ENCODE measurements at regions not wholly inside any gene's neighbourhood (a gene's known extent, or its start where the extent isn't known, plus 50 kb on each side); places are given as distances from the start of the nearest gene placed in this dataset.
"Not testable (repeated sequence)": the region's sequence is repeated elsewhere in the genome, so short reads cannot be mapped to it uniquely, and the experiment has no call there.

- ATAC-seq: no peak
These were observed 108.6 kb downstream of the ZMAT1 start for GRCh38 chrX:101823236-101823635.

GRCh38 chrX:101817739-101818138 is 114.1 kb downstream of the ZMAT1 start:
- ATAC-seq: not testable (repeated sequence)

DNA sequence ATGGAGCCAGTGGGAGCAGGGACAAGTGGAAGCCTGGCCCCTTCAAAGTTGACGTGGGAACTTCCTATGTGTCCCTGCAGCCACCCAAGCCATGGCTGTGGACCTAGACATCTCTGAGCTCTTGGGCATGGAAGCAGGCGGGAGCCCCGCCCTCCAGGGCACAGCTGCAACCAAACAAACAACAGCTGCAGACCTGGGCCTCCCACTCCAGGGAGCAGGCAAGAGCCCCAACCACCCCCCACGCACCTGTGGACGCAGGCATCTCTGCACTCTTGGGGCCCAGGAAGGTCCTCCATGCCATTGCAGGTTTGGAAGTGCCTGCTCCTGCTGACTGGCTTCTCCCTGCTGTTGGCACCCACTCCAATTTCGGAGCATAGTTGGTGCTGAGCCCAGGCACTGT is 118.6 kb downstream of the ZMAT1 start:
- ATAC-seq: no peak

DNA sequence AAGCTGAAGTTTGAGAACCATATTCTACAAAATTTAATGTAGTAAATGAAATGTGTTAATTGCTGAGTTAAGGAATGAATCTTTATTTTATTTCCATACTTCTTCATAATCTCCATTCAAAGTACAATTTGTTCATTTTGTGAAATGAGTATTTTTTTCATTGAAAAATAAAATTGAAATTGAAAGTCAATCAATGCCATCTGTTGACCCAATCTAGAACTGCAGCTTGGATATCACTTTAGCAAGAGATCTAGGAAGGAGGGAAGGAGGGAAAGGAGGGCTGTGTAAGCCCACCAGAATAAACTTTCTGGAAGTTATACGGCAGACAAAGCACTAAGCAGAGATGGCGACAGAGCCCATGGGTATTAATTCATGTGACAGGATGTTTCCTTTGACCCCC is 128.4 kb downstream of the ZMAT1 start:
- ATAC-seq: no peak

DNA sequence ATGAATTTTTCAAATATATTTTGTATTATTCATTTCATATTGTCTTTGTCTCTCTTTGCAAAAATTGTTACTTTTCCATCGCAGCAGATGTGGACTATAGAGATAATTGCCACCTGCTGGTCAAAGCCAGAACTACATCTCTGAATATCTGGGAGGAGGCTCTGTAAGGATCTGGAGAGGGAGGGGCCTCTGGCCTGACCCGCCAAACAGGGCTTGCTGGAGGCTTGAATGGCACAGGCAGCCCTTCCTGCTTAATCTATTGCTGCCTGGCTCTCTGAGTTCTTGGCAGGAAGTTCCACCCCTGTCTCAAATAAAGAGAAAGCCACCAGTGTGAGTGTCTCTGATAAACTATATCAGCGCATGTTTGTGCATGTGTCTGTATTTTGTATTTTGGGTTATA is 132.4 kb downstream of the ZMAT1 start:
- peak; percentile 99 for ATAC-seq

GRCh38 chrX:101787934-101788333 is 128.3 kb upstream of the ARMCX2 start:
- no peak for ATAC-seq

- no peak for ATAC-seq
These were observed 125.5 kb upstream of the ARMCX2 start for GRCh38 chrX:101785142-101785541.

- ATAC-seq: not testable (repeated sequence)
These were observed 120.8 kb upstream of the ARMCX2 start for GRCh38 chrX:101780421-101780820.

DNA sequence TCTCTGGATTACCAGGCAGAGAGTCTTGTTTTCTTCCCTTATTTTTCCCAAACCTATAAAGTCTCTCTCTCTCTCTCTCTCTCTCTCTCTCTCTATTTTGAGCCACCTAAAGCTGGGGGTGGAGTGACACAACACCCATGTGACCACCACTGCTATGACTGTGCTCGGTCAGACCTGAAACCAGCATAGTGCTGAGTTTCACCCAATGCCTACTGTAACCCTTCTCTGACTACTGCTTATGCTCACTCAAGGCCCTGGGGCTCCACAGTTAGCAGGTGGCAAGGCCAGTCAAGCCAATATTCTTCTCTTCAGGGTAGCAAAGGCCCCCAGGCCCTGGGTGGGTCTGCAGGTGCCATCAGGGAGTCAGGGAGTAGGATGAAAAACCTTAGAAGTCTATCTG is 114.7 kb upstream of the ARMCX2 start:
- no peak for ATAC-seq

GRCh38 chrX:101764538-101764937 is 104.9 kb upstream of the ARMCX2 start:
- ATAC-seq: no peak

DNA sequence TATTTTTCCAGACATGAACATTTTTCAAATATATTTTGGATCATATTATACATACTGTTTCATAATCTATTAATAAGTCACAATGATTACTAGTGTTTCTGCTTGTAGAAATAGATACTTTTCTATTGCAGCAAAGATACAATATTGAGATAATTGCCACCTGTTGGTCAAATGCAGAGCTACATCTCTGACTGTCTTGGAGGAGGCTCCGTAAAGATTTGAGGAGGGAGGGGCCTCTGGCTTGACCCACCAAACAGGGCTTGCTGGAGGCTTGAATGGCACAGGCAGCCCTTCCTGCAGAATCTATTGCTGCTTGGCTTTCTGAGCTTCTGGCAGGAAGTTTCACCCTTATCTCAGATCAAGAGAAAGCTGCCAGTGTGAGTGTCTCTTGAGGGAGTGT is 99.3 kb upstream of the ARMCX2 start:
- no peak for ATAC-seq

DNA sequence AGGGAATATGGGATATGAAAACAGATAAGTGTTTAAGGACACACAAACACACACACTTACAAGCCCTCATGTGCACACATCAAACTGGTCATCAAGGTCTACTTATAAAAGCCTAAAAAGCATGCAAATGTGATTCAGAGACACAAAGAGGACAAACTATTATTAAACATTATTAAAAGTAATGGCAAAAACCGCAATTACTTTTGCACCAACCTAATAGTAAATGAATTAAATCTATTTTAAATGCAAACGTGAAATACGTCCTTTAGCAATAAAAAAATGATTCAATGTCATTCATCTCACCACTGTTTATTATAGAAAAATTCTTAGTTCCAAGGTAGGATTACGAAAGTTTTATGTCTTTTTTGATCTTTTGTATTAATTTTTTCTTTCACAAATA is 91.1 kb upstream of the ARMCX2 start:
- ATAC-seq: no peak

DNA sequence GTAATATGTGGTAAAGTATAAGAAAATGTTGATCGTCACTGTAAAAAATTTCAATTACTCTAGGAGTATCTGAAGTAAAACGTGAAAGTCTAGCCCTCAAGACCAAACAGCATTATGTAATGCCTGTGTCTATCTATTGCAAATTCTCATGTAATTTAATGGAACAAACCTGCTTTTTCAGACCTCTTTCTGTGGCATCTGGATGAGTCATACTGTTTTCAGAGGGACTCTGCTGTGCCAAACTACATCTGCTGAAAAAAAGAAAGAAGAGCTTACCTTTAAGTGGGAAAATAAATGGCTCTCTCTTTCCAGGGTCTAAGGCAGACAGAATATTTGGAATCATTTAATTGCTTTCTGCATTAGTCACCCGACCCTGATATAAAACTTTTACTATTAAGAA is 89.8 kb upstream of the ARMCX2 start:
- no peak for ATAC-seq

DNA sequence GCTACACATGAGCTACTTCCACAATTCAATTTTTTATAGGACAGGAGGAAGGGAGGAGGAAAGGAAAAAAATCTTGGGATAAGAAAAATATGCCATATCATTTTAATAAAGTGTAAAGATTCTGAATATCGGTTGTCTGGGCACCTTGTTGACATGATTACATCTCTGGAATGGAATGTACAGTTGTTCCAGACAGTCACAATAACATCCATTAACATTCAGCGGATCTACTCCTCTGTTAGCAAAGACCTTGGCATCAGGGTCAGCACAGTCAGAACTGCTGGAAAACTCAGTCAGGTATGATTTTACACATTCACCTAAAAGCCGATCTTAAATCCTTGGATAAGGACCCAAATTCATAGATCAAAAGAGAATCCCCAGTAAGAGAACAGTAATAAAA is 85.4 kb upstream of the ARMCX2 start:
- ATAC-seq: no peak

- ATAC-seq: no peak
These were observed 84.4 kb upstream of the ARMCX2 start for GRCh38 chrX:101744085-101744484.

GRCh38 chrX:101740642-101741041 is 81.0 kb upstream of the ARMCX2 start:
- no peak for ATAC-seq

DNA sequence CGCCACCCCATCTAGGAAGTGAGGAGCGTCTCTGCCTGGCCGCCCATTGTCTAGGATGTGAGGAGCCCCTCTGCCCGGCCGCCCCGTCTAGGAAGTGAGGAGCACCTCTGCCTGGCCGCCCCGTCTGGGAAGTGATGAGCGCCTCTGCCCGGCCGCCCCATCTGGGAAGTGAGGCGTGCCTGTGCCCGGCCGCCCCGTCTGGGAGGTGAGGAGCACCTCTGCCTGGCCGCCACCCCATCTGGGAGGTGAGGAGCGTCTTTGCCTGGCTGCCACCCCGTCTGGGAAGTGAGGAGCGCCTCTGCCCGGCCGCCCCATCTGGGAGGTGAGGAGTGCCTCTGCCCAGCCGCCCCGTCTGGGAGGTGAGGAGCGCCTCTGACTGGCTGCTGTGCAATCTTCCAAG is 79.2 kb upstream of the ARMCX2 start:
- ATAC-seq: not testable (repeated sequence)

- not testable (repeated sequence) for ATAC-seq
These were observed 78.8 kb upstream of the ARMCX2 start for GRCh38 chrX:101738411-101738810.

DNA sequence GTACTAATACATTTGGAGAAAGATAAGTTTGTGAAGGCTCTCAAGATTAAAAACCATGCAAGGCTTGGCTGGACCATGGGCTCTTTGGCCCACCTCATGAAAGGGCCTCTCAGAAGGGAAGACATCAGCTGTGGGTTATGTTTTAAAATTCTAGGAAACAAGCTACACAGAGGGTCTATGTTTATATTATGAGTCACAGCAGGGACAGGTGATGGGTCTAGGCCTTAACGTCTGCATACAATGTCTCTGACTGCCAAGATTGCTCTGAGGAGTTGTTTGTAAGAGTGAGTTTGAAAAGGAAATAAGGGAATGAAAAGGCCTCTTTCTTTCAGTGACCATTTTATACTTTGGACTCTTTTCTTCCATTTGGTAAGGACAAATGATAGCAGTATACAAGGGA is 77.0 kb upstream of the ARMCX2 start:
- ATAC-seq: no peak

GRCh38 chrX:101732870-101733269 is 73.2 kb upstream of the ARMCX2 start:
- no peak for ATAC-seq

DNA sequence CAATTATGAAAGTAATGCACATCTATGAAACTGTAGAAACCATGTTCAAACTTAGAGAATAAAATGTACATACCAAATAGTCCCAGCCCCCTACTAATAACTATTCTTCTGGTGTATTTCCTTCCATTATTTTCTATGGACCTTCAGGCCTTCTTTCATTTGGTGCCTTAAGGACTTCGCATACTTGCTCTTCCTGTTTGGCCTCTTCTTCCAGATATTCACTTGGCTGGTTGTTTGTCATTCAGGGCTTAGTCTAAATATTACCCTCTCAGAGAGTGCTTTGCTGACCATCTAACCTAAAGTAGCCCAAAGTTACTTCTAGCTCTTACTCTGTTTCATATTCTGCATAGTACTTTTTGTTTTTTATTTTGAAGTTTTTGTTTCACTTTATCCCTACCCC is 70.3 kb upstream of the ARMCX2 start:
- no peak for ATAC-seq
